ENCODE measurements at regions not wholly inside any gene's neighbourhood (a gene's known extent, or its start where the extent isn't known, plus 50 kb on each side); places are given as distances from the start of the nearest gene placed in this dataset.

DNA sequence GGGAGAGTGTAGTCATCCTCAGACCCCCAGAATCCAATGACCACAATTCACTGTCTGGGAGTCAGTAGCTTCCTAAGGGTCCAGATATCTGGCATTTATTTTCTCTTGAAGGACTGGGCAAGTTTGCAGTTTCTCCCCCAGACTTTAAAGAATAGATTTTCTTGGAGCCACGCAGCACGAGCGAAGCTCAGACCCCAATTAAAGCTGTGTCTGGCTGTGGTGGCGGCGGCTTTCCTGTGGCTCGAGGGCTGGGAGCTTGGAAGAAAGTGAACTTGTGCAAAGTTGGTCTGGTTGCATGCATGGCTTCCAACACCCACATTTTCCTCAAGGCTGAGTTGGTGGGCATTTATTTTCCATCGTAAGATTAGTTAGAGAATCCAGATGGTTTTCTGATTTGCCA is 105.0 kb downstream of the ACKR3 start:
- no peak for DNase-seq
- no peaks in the 10 kb centered on the region for H3K27me3 ChIP-seq

GRCh38 chr2:236675051-236675450 is 105.4 kb downstream of the ACKR3 start:
- intact Hi-C loops (cut with DNase I) = no loop called here
- H3K36me3 ChIP-seq = no peaks in the 10 kb centered on the region
- H3K4me1 ChIP-seq = no peaks in the 10 kb centered on the region
- TF ChIP-seq, protein P1, sequence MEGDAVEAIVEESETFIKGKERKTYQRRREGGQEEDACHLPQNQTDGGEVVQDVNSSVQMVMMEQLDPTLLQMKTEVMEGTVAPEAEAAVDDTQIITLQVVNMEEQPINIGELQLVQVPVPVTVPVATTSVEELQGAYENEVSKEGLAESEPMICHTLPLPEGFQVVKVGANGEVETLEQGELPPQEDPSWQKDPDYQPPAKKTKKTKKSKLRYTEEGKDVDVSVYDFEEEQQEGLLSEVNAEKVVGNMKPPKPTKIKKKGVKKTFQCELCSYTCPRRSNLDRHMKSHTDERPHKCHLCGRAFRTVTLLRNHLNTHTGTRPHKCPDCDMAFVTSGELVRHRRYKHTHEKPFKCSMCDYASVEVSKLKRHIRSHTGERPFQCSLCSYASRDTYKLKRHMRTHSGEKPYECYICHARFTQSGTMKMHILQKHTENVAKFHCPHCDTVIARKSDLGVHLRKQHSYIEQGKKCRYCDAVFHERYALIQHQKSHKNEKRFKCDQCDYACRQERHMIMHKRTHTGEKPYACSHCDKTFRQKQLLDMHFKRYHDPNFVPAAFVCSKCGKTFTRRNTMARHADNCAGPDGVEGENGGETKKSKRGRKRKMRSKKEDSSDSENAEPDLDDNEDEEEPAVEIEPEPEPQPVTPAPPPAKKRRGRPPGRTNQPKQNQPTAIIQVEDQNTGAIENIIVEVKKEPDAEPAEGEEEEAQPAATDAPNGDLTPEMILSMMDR (IDR thresholded peaks at IDR 0.05) = no peak
- no peak overlapping the region for H3K9ac ChIP-seq (ENCODE audit: low read depth in 2 of 2, low read length in 2 of 2)
- H3K9me3 ChIP-seq = no peaks in the 10 kb centered on the region
- H3K27ac ChIP-seq = no peak overlapping the region
- H3K4me3 ChIP-seq = no peak overlapping the region
- DNase-seq = no peak
- H3K27me3 ChIP-seq = no peaks in the 10 kb centered on the region

More for the DNA sequence above, 105.0 kb downstream of the ACKR3 start:
- H3K9ac ChIP-seq (ENCODE audit: low read depth in 2 of 2, low read length in 2 of 2) = no peak overlapping the region
- no peaks in the 10 kb centered on the region for H3K4me1 ChIP-seq
- intact Hi-C loops (cut with DNase I) = no loop called here
- no peaks in the 10 kb centered on the region for H3K9me3 ChIP-seq
- no peaks in the 10 kb centered on the region for H3K36me3 ChIP-seq
- TF ChIP-seq, protein P1 (IDR thresholded peaks at IDR 0.05) = no peak
- H3K4me3 ChIP-seq = no peak overlapping the region
- no peak overlapping the region for H3K27ac ChIP-seq

DNA sequence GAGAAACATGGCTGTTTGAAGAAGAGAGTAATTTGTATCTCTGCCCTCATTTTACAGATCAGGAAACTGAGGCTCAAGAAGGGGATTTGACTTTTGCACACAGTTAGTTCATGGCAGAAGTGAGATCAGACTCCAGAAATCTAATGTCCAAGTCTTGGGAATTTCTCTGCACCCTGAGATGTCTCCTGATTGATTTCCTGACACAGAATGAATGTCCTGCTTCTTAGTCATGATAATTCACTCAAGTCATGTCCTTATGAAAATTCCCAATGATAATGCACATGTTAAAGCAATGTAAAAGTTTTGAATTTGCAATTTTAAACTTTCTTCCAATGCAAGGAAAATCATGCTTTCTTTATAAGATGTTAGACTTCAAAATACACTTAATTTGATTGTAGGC is 105.9 kb downstream of the ACKR3 start:
- H3K4me1 ChIP-seq = no peaks in the 10 kb centered on the region
- no peak overlapping the region for H3K4me3 ChIP-seq
- no peak overlapping the region for H3K27ac ChIP-seq
- no peak for DNase-seq
- H3K9me3 ChIP-seq = no peaks in the 10 kb centered on the region
- no peaks in the 10 kb centered on the region for H3K36me3 ChIP-seq
- H3K9ac ChIP-seq (ENCODE audit: low read depth in 2 of 2, low read length in 2 of 2) = no peak overlapping the region
- intact Hi-C loops (cut with DNase I) = no loop called here
- no peaks in the 10 kb centered on the region for H3K27me3 ChIP-seq
- TF ChIP-seq, protein P1 (IDR thresholded peaks at IDR 0.05) = no peak

DNA sequence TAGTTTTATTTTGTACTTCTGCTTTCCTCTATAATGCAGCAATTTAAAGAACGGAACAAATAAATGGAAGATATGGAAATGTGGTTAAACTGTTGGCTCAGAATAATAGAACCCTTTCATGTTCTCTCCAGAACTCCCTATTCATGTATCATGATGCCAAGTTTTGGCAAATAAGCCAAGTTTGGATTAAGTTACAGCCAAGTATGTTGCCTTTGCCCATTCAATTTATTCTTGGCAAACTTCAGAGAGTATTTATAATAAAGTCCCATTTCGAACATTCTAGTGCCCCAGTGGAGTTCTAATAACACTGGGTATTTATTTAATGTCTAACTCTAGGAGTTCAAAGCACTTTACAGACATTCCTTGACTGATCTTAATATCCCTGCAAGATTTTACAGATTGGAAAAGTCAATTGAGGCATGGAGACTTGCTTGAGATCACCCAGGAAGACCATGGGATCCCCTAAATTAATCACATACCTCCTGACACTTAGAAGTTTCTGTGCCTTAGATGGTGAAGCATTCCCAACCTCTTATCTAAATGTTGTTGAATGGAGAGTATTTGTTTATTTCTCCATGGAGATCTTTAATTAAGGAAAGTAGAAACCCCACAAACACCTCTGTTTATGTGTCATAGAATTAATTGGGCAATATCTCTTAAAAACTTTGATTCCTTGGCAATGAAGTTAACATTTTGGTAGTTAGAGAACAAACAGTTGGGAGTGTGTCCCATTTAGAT is 106.7 kb downstream of the ACKR3 start:
- H3K4me1 ChIP-seq = no peaks in the 10 kb centered on the region
- H3K27me3 ChIP-seq = no peaks in the 10 kb centered on the region
- no peaks in the 10 kb centered on the region for H3K36me3 ChIP-seq
- DNase-seq = no peak
- no peak overlapping the region for H3K4me3 ChIP-seq
- TF ChIP-seq, protein P1 (IDR thresholded peaks at IDR 0.05) = no peak
- intact Hi-C loops (cut with DNase I) = no loop called here
- H3K9me3 ChIP-seq = no peaks in the 10 kb centered on the region
- H3K9ac ChIP-seq (ENCODE audit: low read depth in 2 of 2, low read length in 2 of 2) = no peak overlapping the region
- H3K27ac ChIP-seq = no peak overlapping the region

DNA sequence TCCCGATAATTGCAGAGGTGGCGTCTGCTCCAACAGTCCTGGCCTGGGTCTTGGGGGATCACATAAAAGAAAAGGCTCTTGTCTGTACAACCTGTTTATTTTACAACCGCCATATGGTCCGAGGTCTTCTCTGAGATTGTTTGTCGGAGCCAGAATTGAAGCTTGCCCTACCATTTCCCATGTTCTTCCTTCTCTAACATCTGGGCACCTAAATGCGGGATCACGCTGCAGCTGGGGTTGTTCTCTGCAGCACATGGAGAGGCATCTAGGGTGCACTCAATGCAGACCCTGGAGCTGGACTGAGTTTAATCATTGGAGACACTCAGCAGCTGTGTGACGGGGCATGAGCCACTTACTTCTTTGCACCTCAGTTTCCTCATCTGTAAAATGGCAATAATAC is 107.7 kb downstream of the ACKR3 start:
- TF ChIP-seq, protein P1 (IDR thresholded peaks at IDR 0.05) = no peak
- no peak overlapping the region for H3K4me3 ChIP-seq
- H3K9me3 ChIP-seq = no peaks in the 10 kb centered on the region
- intact Hi-C loops (cut with DNase I) = no loop called here
- H3K36me3 ChIP-seq = no peaks in the 10 kb centered on the region
- no peak overlapping the region for H3K9ac ChIP-seq (ENCODE audit: low read depth in 2 of 2, low read length in 2 of 2)
- no peaks in the 10 kb centered on the region for H3K4me1 ChIP-seq
- no peak for DNase-seq
- no peak overlapping the region for H3K27ac ChIP-seq
- no peaks in the 10 kb centered on the region for H3K27me3 ChIP-seq
